ENCODE measurements at regions not wholly inside any gene's neighbourhood (a gene's known extent, or its start where the extent isn't known, plus 50 kb on each side); places are given as distances from the start of the nearest gene placed in this dataset.
"Not testable (repeated sequence)": the region's sequence is repeated elsewhere in the genome, so short reads cannot be mapped to it uniquely, and the experiment has no call there.

DNA sequence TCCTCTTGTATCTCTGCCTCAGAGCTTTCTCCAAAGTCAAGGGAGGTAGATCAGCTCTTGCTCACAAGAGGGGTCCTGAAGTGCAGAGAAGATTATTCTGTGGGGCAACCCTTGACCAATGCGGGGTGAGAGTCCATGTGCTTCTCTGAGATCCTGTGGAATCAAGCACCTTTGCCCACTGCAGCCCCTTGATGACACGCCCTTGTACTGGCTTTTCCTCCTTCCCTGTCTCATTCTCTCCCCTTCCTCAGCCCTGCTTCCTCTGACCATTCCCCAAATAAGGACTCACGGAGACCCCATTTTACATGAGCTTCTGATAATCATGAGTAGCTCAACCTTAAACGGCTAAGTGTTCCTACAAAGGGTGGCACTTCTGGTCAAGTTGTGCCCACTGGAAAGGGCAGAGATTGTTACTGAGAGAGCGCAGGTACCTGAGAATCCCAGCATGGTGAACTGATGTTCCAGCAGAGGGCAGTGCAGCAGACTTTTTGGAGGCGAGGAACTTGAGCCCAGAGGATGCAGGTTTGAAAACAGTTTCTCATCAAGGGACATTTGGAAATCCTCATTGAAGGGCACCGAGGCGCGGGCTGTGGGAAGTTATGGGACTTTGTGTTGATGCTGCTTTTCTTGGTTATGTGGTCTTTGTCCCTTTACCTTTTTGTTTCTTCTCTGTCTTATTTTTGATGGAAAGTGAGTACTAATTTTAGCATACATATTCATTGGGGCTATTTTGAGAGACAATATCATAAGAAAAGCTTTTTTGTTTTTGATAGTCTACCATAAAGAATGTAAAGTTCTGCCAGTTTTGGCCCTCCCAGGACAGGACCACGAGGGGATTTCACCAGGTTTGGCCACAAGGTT lies 201.3 kb downstream of the RBM46 start:
- DNase-seq (ENCODE audit: low read depth in 2 of 2), result peak in 1 of 2 experiments; percentile 16

DNA sequence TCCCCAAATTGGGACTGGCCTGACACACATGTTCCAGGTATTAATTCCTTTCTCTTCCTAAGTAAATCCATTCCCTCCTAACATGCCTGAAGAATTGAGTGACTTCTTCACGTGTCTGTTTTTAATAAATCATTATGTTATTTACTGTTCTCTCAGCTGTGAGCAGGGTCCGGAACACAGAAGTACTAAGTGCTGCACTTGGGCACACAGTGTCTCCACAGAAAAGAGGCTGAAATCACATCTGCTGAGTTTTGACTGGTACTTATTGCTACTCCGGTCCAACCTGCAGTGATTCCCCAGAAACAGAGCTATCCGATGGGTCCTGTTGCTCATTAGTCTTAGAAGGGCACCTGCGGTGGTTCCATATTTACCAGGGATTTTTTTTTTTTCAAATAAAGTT lies 202.6 kb downstream of the RBM46 start:
- DNase-seq (ENCODE audit: low read depth in 2 of 2), result no peak

DNA sequence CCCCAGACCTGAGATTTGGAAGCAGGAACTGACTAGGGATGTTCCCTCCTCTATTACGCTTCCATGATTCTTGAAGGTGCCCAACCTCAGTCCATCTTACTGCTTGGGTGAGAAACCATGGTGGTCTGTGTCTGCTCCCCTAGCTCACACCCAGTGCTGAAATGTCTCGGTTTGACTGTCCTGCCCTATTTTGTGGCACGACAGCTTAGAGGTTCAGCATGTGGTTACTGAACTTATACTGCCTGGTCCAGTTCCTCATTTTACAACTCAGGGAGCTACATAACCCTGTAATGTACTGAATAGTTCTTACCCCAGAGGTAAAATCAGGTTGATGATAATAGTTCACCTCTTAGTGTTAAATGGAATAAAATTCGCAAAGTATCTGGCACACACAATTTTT lies 203.1 kb downstream of the RBM46 start:
- DNase-seq (ENCODE audit: low read depth in 2 of 2), result no peak

DNA sequence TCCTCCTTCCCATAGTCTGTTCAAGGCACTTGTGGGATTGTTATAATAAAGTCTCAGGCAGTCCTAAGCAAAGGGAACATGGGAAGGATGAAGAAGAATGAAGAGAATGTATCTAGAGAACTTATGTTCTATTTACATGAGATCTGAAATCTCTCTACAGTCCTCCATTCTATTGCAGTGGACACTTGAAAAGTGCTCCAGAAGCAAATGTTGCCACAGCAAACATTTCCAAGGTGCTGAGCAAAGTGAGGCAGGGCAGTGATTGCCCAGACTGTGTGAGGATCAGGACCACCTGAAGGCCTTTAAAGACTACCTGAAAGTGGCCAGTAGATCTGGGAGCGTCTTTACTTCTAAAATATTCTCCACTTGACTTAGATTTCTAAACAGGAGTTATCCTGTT lies 203.5 kb downstream of the RBM46 start:
- DNase-seq (ENCODE audit: low read depth in 2 of 2), result no peak

DNA sequence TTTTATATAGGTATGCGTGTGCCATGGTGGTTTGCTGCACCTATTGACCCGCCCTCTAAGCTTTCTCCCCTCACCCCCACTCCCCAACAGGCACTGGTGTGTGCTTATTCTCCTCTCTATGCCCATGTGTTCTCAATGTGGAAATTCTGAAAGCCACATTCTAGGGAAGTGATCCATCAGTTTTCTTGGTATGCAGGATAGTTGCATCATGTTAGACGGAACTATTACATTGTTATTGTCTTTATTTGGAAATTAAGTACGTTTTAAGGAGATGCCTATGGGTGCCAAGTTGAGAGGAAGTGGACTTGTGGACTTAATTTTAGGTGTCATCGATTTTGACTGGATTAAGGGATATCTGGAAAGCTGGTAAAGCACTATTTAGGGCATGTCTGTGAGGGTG lies 204.6 kb downstream of the RBM46 start:
- no peak for DNase-seq (ENCODE audit: low read depth in 2 of 2)

DNA sequence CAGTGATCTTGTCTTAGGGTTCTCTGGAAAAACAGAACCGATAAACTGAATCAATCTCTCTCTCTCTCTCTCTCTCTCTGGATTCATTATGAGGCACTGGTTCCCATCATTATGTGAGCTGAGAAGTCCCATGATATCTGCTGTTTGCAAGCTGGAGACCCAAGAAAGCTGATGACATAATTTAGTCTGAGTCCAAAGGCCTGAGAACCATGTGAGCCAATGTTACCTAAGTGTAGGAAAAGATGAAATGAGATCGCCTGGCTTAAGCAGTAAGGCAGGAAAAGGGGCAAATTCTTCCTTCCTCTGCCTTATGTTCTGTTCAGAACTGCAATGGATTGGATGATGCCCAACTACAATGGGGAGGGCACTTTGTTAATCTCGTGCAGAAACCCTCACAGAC lies 207.4 kb downstream of the RBM46 start:
- DNase-seq (ENCODE audit: low read depth in 2 of 2), result no peak

DNA sequence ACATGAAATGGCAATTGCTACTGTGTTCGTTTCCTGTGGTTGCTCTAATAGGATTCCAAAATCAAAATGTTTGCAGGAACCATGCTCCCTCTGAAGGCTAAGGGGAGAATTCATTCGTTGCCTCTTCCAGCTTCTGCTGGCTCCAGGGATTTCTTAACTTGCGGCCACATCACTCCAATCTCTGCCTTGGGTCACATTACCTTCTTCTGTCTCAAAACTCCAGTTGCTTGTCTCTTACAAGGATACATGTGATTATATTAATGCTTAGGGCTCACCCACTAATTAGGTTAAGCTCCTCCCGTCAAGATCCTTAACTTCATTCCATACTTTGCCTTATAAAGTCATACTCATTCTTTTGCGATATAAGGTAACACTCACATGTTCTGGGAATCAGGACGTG lies 208.4 kb downstream of the RBM46 start:
- no peak for DNase-seq (ENCODE audit: low read depth in 2 of 2)

DNA sequence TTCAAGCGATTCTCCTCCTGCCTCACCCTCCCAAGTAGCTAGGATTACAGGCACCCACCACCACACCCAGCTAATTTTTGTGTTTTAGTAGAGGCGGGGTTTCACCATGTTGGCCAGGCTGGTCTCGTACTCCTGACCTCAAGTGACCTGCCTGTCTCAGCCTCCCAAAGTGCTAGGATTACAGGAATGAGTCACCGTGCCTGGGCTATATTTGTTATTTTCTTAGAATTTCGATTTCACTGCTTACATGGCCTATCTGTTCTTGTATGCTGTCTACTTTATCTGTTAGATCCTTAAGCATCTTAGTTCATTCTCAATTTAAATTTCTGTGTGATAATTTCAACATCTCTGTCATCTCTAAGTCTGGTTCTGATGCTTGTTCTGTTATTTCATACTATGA lies 210.6 kb upstream of the NPY2R start:
- not testable (repeated sequence) for DNase-seq (ENCODE audit: low read depth in 2 of 2)

DNA sequence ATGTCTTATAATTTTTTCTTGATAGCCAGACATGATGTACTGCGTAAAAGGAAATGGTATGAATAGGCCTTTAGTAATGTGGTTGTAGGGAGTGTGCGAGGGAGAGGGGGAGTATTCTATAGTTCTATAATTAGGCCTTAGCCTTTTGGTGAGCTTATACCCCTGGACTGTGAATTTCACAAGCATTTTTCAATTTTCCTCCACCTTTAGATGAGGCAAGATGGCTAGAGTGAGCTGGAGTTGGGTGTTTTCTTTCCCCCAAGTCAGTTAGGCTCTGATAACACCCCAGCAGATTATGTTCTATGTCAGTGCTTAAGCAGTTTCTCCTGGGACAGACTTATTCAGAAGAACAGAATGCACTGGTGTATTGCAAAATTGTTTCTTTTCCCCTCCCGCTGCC lies 210.2 kb upstream of the NPY2R start:
- no peak for DNase-seq (ENCODE audit: low read depth in 2 of 2)

DNA sequence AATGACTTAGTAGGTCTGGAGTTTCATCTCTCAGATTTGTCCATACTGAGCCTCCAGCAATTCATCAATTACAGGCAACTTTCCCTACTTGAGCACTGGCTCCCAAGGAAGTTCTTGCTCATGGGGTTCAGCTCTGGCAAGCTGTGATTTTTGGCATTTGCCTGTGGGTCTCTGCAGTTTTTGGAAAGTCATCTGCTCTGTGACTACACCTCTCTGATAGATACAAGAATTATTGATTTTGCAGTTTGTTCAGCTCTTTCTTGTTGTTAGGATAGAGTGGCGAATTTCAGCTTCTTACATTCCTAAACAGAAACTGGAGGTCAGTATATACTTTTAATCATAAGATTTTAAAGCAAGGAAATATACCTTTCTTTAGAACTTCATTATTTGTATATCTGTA lies 209.7 kb upstream of the NPY2R start:
- no peak for DNase-seq (ENCODE audit: low read depth in 2 of 2)

DNA sequence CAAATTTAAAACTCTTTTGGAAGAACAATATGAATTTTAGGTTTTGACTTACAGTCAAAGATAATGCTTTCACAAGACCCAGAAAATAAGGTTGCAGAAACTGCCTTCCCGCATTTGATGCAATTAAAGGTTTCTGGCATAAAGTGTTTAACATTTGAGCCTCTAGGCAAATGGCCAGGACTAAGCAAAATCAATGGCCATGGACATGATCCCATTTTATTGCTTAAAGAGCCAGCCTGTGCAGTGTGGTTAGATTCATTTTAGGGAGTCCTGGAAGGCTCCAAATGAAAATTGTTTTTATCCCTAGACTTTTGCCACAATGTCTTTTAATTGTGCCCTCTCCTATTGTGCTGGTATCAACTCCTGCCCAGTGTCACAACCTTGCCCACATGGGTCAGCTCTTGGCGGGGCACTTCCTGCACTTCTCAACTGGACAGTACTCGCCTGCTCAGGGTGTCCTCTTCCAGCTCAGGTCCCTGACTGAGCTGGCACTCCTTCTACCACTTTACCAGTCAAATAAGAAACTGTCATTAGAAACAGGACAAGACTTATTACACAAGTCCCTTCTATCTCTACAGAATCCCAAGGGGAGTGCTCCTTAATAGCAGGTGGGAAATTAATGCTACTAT lies 208.4 kb upstream of the NPY2R start:
- DNase-seq (ENCODE audit: low read depth in 2 of 2), result no peak

DNA sequence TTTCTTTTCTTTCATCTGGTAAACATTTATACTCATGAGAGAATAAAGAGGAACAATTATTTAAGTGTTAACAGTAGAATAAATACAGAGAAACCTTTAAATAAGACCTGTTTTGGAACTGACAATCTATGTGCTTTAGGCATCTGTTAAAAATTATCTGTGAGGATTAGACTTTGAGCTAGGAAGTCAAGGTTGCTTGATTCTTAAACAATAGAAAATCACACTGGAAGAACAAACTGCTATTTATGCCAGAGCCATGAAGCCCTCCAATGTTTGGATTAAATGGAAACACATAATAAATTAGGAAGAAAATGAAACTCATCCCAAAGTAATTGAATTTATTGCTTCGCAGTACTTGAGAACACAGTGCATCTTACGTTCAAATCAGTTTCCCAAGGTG lies 207.2 kb upstream of the NPY2R start:
- no peak for DNase-seq (ENCODE audit: low read depth in 2 of 2)

DNA sequence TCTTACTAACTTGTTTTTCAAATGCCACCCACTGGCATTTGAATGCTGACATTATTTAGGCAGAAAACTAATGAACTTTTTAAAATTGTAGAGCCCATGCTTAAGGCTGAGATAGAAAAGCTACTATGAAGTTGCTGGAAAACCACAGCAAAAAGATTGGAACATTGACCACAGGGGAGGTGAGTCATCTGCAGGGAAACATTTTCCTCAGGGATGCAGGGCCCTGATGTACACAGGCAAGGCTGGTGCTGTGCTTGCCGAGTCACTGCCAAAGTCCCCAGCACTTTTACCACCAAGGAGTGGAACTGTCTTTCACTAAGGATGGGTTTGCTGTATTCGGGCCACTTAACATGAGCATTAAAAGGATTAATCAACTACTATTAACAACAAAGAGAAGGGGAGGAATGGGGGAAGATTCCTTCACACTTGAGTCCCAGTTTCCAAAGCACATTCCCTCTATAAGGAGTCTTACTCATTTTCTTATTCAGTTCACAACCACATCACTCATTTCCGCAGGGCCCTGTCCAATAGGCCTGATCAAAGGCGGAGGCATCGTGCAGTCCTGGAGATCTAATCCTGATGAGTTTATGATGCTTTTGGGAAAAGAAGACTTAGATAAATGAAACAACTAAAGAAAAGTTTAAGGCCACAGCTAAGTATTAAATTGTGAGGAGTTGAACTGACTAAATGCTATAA lies 202.9 kb upstream of the NPY2R start:
- DNase-seq (ENCODE audit: low read depth in 2 of 2), result no peak

DNA sequence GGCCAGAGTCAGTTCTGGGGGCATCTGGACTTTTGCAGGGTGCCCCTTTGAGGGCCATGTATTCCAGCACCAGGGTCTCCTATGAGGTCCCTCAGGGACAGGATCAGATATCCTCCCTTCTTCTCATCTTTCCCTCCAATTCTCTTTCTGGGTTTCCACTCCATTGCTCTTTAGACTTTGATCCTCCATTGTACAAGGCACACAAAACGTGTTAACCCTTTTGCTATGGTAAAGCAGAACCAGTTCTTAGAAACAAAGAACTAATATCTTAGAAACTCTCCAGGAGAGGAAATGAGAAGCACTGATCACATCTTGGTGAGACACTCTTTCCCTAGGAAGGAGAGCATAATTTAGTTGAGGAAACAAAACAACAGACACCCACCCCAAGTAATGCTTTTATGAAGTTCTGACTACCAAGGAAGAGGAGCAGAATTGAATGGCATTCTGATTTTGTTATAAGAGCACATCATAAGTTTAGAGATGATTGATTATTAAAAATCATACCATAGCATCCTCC lies 200.7 kb upstream of the NPY2R start:
- no peak for DNase-seq (ENCODE audit: low read depth in 2 of 2)

DNA sequence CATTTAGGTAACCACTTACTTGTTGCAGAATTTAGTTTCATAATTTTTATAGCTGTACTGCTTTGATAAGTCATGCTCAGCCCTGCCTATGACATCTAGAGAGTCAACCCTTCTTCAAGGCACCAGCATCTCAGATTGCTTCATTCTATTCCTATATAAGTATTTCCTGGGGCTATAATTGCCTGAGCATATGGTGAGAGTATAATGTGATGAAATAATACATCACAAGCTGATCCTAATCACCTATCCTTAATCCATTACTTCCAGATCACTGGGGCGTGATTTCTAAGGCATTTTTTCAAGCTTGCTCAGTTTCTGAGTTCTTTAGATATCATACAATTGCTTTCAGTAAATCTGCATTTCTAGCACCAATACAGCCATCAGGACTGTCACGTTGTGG lies 200.0 kb upstream of the NPY2R start:
- DNase-seq (ENCODE audit: low read depth in 2 of 2), result no peak

DNA sequence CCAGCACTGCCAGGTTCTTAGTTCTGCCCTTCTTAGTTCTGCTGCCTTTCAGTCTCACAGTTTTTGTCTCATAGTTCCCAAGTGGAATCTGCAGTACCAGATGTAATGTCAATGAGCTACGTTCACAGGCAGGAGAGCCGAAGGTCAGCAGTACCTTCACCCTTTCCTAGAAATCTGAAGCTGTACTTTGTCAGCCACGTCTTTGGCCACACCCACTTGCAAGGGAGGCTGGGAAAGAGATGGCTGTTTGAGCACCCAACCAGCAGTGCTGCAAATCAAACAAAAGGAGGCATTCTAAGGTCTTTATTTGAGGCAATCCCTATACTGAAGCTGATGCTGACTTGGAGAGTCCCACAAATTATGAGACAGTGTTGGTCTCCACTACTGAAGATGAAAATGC lies 199.1 kb upstream of the NPY2R start:
- DNase-seq (ENCODE audit: low read depth in 2 of 2), result no peak

DNA sequence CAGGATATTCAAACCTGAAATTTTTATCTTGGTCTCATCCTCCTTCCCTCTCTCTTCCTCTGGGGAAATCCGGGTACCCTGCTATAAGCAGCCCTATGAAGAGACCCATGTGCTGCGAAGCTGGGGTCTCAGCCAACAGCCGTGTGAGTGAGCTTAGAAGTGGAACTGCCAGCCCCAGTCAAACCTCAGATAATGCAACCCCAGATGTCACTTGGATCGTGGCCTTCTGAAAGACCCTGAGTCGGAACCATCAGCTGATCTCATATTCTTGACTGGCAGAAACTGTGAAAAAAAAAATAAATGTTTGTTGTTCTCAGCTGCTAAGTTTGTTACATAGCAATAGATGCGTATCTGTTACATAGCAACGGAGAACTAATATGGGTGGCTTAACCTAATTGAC lies 198.1 kb upstream of the NPY2R start:
- no peak for DNase-seq (ENCODE audit: low read depth in 2 of 2)

DNA sequence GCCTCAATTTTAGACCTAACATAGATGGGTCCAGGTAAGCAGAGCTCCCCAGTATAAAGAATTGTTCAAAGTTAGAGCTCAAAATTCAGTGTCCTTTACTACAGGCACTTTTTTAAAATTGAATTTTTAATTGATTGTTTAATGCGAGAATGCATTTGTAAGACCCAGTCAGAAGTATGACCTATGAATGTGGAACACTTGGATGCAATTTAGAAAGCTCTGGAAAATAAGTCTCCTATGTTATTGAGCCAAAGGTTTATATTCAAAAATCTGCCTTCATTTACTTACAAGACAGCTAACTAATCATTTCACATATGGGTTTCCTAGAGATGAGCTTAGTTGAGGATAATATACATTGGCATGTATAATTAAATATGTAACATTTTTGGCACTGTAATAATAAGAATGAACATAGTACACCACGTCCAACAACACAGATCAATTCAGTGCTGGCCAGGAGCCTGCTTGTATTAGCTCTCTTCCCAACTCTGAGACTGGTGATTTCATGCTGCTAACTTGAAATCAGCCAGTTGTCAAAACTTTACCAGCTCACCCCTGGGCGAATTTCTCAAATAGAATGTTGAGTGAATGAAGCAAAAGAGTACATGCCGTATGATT lies 197.2 kb upstream of the NPY2R start:
- no peak for DNase-seq (ENCODE audit: low read depth in 2 of 2)

DNA sequence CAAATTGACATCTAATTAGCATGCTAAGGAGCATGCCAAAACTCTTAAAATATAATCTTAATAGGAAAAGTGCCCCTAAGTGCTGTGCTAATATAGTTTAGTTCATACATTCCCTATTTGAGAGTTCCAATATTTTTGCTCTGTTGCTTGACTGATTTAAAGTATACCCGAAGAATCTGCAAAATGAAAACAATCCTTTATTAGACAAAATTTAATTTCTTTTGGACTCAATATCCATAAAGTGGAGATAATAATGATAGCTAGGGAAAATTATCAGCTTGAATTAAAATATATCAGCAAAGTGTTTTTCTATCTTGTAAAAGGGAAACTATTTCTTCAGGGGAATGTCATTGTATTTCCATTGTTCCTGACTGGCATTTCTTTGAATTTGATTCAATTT lies 196.0 kb upstream of the NPY2R start:
- DNase-seq (ENCODE audit: low read depth in 2 of 2), result no peak

DNA sequence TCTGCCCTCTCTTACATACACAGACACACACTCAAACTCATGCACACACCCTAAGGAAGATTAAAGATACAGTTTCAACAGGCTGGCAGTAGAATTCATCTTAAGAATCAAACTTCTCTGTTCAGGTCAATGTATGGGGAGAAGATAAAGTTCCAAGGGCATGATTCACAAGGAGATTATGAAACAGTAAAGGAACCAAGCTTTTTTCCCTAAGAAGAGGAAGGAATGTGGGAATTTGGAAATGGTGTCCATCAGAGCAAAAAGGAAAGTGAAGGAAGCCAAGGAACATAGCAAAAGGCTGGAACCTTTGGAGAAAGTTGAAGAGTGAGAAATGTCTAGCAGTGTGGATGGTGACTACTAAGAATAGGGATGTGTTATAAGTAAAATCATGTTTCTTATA lies 191.0 kb upstream of the NPY2R start:
- DNase-seq (ENCODE audit: low read depth in 2 of 2), result no peak

DNA sequence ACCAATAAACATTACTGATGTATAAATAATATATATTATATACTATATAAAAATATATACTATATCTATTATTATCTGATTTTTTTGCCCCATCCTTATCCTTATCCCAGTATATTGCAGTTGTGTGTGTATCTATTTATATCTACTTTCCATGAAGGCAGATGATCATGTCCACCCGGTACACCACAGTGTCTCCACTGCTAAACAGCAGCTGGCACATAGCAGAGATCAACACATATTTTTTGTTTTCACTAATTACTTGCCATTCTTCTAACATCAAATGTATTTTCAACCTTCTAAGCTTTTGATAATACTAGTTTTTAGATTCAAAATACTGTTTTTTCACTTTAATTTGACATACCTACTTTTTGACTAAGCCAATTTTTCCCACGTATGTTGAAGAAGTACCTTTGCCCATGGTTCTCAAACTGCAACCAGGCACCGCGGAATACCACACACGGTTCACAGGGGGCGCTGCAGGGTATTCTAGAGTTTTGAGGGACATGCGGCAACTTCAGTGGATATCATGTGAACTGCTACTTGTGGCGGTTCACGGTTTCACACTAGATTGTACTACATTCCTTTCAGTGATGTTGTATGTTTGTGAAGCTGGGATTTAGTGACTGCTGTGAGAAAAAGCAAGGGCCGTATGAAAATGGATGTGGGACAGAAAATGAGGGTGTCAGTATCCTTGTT lies 182.5 kb upstream of the NPY2R start:
- peak in 1 of 2 experiments; percentile 6 for DNase-seq (ENCODE audit: low read depth in 2 of 2)

DNA sequence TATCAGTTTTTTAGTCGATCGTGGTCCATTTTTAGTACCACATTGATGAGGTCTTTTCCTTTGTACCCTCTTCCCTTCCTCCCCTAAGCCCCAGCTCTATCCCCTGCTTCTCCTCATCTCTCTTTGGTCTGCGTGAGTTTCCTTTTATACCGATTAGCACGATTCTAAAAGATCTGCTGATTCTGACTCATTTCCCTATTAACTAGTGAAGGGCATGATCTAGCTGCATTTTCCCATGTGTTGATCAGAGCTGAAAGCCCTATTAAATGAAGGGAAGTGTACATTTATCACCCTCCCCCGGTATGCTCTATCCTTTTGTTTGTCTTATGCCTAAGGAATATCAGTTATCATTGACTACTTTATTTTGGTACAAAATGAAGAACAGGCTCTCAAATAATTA lies 181.7 kb upstream of the NPY2R start:
- DNase-seq (ENCODE audit: low read depth in 2 of 2), result no peak

Measured in stimulated activated CD4-positive, alpha-beta T cell treated with anti-CD3 and anti-CD28 coated beads, Interleukin-12 subunit alpha, Interleukin-12 subunit beta, amount 100 ng/mL, for 24 hours (primary cell).